ENCODE measurements at regions not wholly inside any gene's neighbourhood (a gene's known extent, or its start where the extent isn't known, plus 50 kb on each side); places are given as distances from the start of the nearest gene placed in this dataset.
A peak's percentile ranks its signal among the peaks of the same experiment; 100 is the strongest.

GRCh38 chr1:78715181-78715661 lies 65.6 kb downstream of the IFI44 start:
- Histone ChIP-seq H3K36me3 (ENCODE audit: control insufficient read depth, insufficient read depth, low read length) (no peaks in the 10 kb centered on the region), H3K27me3 (ENCODE audit: control insufficient read depth, insufficient read depth, low read length) (no peaks in the 10 kb centered on the region), H3K4me3 (ENCODE audit: low read depth, low read length) (no peak overlapping the region)
- TF ChIP-seq, protein P1, sequence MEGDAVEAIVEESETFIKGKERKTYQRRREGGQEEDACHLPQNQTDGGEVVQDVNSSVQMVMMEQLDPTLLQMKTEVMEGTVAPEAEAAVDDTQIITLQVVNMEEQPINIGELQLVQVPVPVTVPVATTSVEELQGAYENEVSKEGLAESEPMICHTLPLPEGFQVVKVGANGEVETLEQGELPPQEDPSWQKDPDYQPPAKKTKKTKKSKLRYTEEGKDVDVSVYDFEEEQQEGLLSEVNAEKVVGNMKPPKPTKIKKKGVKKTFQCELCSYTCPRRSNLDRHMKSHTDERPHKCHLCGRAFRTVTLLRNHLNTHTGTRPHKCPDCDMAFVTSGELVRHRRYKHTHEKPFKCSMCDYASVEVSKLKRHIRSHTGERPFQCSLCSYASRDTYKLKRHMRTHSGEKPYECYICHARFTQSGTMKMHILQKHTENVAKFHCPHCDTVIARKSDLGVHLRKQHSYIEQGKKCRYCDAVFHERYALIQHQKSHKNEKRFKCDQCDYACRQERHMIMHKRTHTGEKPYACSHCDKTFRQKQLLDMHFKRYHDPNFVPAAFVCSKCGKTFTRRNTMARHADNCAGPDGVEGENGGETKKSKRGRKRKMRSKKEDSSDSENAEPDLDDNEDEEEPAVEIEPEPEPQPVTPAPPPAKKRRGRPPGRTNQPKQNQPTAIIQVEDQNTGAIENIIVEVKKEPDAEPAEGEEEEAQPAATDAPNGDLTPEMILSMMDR (IDR thresholded peaks at IDR 0.05; ENCODE audit: insufficient read depth, low read length, poor library complexity, severe bottlenecking) = no peak
- DNase-seq (ENCODE audit: low read depth) = peak; percentile 5

DNA sequence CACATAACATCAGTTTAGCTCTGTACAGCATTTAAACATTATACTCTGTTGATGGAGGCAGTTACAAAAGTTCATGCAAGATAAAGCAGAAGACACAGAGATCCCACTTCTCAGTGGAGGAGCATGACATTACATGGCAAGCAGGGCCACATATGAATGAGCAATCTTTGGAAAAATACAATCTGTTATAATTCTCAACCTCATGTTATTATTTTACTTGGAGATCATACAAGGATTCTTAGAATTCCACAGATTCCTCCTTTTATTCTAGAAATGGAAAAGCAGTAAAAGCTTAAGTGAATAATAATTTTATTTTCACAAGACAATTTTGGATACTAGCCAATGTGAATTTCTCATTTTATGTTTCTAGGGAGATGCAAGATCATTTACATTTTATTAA lies 66.6 kb downstream of the IFI44 start:
- TF ChIP-seq, protein P1 (IDR thresholded peaks at IDR 0.05; ENCODE audit: insufficient read depth, low read length, poor library complexity, severe bottlenecking) = no peak
- no peak for DNase-seq (ENCODE audit: low read depth)
- no peaks in the 10 kb centered on the region for H3K36me3 ChIP-seq (ENCODE audit: control insufficient read depth, insufficient read depth, low read length)
- no peak overlapping the region for H3K4me3 ChIP-seq (ENCODE audit: low read depth, low read length)
- H3K27me3 ChIP-seq (ENCODE audit: control insufficient read depth, insufficient read depth, low read length) = no peaks in the 10 kb centered on the region

GRCh38 chr1:78718566-78718965 lies 68.9 kb downstream of the IFI44 start:
- Histone ChIP-seq H3K27me3 (ENCODE audit: control insufficient read depth, insufficient read depth, low read length) (no peaks in the 10 kb centered on the region), H3K36me3 (ENCODE audit: control insufficient read depth, insufficient read depth, low read length) (no peaks in the 10 kb centered on the region), H3K4me3 (ENCODE audit: low read depth, low read length) (no peak overlapping the region)
- TF ChIP-seq, protein P1 (IDR thresholded peaks at IDR 0.05; ENCODE audit: insufficient read depth, low read length, poor library complexity, severe bottlenecking) = no peak
- no peak for DNase-seq (ENCODE audit: low read depth)

DNA sequence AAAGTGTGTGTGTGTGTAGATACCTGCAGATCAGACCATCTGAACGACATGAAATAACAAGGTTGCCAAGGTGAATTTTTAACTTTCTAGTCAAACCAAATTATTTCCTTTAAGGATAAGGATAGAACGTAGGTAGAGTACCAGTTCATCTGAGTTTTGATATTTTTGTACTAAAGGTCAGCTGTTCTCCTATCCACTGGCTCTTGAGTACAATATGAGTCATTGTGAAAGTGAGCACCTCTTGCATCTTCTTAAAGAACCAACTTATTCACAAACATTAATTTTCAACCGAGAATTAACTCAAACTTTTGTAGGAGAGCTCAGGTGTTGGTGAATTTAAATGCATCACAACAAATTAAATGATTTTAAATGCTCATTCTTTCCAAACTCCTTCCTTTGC lies 71.5 kb downstream of the IFI44 start:
- Histone ChIP-seq H3K27me3 (ENCODE audit: control insufficient read depth, insufficient read depth, low read length) (no peaks in the 10 kb centered on the region), H3K4me3 (ENCODE audit: low read depth, low read length) (no peak overlapping the region), H3K36me3 (ENCODE audit: control insufficient read depth, insufficient read depth, low read length) (no peaks in the 10 kb centered on the region)
- TF ChIP-seq, protein P1 (IDR thresholded peaks at IDR 0.05; ENCODE audit: insufficient read depth, low read length, poor library complexity, severe bottlenecking) = no peak
- no peak for DNase-seq (ENCODE audit: low read depth)

- DNase-seq (ENCODE audit: low read depth) = no peak
- TF ChIP-seq, protein P1 (IDR thresholded peaks at IDR 0.05; ENCODE audit: insufficient read depth, low read length, poor library complexity, severe bottlenecking) = no peak
- Histone ChIP-seq H3K4me3 (ENCODE audit: low read depth, low read length) (no peak overlapping the region), H3K27me3 (ENCODE audit: control insufficient read depth, insufficient read depth, low read length) (no peaks in the 10 kb centered on the region), H3K36me3 (ENCODE audit: control insufficient read depth, insufficient read depth, low read length) (no peaks in the 10 kb centered on the region)
These were observed 72.5 kb downstream of the IFI44 start for GRCh38 chr1:78722105-78722504.

DNA sequence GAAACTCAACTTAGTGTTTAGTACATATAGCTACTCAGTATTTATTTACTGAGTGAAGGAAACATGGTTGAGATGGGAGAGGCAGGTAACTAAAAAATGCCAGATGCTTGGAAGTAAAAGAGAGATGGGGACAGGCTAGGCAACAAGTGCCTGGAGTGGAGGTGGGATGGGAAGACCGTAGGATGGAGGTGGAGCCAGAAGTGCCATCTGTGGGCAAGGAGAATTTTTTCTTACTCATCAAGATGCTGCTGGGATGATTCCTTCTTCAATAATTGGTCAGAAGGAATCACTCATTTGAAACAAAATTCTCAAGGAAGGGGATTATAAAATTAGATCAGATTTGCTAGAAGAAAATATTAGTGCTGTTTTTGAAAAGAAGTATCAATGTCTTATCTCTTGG lies 72.9 kb downstream of the IFI44 start:
- Histone ChIP-seq H3K4me3 (ENCODE audit: low read depth, low read length) (no peak overlapping the region), H3K27me3 (ENCODE audit: control insufficient read depth, insufficient read depth, low read length) (no peaks in the 10 kb centered on the region), H3K36me3 (ENCODE audit: control insufficient read depth, insufficient read depth, low read length) (no peaks in the 10 kb centered on the region)
- TF ChIP-seq, protein P1 (IDR thresholded peaks at IDR 0.05; ENCODE audit: insufficient read depth, low read length, poor library complexity, severe bottlenecking) = no peak
- no peak for DNase-seq (ENCODE audit: low read depth)
